ENCODE measurements at regions not wholly inside any gene's neighbourhood (a gene's known extent, or its start where the extent isn't known, plus 50 kb on each side); places are given as distances from the start of the nearest gene placed in this dataset.

DNA sequence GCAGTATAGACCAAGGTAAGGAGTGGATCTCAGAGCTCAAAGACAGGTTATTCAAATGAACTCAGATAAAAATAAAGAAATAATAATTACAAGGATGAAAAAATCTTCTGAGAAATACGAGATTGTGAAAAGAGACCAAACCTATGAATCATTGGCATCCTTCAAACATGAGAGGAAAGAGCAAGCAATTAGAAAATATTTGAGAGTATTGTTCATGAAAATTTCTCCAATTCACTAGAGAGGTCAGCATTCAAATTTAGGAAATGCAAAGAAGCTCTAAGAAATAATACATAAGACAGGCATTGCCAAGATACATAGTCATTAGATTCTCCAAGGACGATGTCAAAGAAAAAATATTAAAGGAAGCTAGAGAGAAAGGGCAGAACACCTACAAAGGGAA is 93.5 kb upstream of the GALNTL6 start:
- TF ChIP-seq, protein P1, sequence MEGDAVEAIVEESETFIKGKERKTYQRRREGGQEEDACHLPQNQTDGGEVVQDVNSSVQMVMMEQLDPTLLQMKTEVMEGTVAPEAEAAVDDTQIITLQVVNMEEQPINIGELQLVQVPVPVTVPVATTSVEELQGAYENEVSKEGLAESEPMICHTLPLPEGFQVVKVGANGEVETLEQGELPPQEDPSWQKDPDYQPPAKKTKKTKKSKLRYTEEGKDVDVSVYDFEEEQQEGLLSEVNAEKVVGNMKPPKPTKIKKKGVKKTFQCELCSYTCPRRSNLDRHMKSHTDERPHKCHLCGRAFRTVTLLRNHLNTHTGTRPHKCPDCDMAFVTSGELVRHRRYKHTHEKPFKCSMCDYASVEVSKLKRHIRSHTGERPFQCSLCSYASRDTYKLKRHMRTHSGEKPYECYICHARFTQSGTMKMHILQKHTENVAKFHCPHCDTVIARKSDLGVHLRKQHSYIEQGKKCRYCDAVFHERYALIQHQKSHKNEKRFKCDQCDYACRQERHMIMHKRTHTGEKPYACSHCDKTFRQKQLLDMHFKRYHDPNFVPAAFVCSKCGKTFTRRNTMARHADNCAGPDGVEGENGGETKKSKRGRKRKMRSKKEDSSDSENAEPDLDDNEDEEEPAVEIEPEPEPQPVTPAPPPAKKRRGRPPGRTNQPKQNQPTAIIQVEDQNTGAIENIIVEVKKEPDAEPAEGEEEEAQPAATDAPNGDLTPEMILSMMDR (conservative IDR thresholded peaks at IDR 0.05): no peak
- Mint-ChIP-seq H3K4me1 (no peaks in the 10 kb centered on the region), H3K27ac (ENCODE audit: unreplicated experiment) (no peak overlapping the region), H3K27me3 (ENCODE audit: low read depth) (no peaks in the 10 kb centered on the region), H3K36me3 (ENCODE audit: low read depth) (no peaks in the 10 kb centered on the region), H3K9me3 (peaks cover 5% of the 10 kb centered on the region), H3K4me3 (no peak overlapping the region)
- DNase-seq (ENCODE audit: low read depth, low spot score): no peak

DNA sequence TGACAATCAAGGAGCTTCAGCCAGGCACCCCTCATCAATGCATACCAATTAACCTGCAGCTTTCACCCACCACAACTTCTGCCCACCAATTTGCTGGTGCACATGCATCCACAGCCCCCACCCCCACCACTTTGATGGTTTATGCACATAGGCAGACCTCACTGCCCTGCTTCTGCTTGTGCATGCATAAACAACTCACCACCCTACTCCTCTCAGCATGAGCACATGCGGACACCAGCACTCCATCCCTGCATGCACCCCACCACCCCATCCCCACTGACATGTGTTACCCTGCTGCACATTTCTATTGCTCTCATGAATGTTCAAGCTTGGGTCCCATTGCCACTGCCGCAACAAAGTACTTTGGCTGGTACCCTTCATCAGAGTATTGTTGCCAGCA is 94.5 kb upstream of the GALNTL6 start:
- no peaks in the 10 kb centered on the region for H3K4me1 Mint-ChIP-seq
- no peaks in the 10 kb centered on the region for H3K36me3 Mint-ChIP-seq (ENCODE audit: low read depth)
- H3K27me3 Mint-ChIP-seq (ENCODE audit: low read depth): no peaks in the 10 kb centered on the region
- DNase-seq (ENCODE audit: low read depth, low spot score): no peak
- H3K27ac Mint-ChIP-seq (ENCODE audit: unreplicated experiment): peak overlapping the region; percentile 6
- H3K9me3 Mint-ChIP-seq: peaks cover 3% of the 10 kb centered on the region
- TF ChIP-seq, protein P1 (conservative IDR thresholded peaks at IDR 0.05): no peak
- H3K4me3 Mint-ChIP-seq: no peak overlapping the region

DNA sequence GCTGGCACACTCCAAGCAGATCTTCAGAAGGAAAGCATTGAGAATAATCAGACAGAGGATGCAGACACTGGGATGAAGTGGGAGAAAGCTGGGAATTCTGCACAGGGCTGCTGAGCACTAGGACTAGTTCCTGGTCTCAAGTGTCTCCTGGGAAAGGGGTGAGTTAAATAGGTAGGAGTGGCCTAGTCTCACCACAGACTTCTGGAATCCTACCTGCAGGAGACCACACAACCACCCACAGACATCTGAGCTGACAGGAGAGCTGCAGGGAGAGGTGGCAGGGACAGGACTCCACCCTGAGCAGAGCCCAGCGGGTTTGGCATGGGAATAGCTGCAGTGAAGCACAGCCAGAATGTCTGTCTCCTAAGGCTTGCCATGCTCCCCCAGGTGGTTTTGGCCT is 95.1 kb upstream of the GALNTL6 start:
- H3K9me3 Mint-ChIP-seq: no peaks in the 10 kb centered on the region
- no peaks in the 10 kb centered on the region for H3K4me1 Mint-ChIP-seq
- no peaks in the 10 kb centered on the region for H3K27me3 Mint-ChIP-seq (ENCODE audit: low read depth)
- H3K4me3 Mint-ChIP-seq: no peak overlapping the region
- H3K27ac Mint-ChIP-seq (ENCODE audit: unreplicated experiment): peak overlapping the region; percentile 6
- H3K36me3 Mint-ChIP-seq (ENCODE audit: low read depth): no peaks in the 10 kb centered on the region
- no peak for DNase-seq (ENCODE audit: low read depth, low spot score)
- TF ChIP-seq, protein P1 (conservative IDR thresholded peaks at IDR 0.05): no peak

DNA sequence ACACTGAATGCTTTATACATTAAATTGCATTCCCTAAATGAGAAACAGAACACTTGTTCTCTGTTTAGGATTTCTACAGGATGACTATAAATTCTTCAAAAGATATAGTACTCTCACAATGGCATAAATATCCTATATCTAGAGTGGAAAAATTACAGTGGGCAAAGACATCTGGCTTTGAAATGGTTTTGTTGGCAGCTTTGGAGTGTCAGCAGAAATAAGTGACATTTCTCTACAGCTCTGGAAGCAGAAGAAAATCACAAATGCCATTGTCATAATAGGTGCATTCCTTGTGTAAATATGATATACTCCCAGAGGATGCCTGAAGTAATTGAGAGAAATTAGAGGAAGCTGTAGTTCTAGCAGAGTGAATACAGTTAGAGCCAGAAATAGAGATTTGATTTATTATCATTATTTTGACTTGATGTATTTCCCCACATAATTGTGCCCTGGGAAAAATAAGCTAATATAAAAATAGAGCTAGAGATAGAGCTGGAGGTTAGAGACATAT is 95.9 kb upstream of the GALNTL6 start:
- no peaks in the 10 kb centered on the region for H3K27me3 Mint-ChIP-seq (ENCODE audit: low read depth)
- no peaks in the 10 kb centered on the region for H3K9me3 Mint-ChIP-seq
- no peaks in the 10 kb centered on the region for H3K36me3 Mint-ChIP-seq (ENCODE audit: low read depth)
- no peak overlapping the region for H3K4me3 Mint-ChIP-seq
- DNase-seq (ENCODE audit: low read depth, low spot score): no peak
- no peak overlapping the region for H3K27ac Mint-ChIP-seq (ENCODE audit: unreplicated experiment)
- TF ChIP-seq, protein P1 (conservative IDR thresholded peaks at IDR 0.05): no peak
- H3K4me1 Mint-ChIP-seq: no peaks in the 10 kb centered on the region

DNA sequence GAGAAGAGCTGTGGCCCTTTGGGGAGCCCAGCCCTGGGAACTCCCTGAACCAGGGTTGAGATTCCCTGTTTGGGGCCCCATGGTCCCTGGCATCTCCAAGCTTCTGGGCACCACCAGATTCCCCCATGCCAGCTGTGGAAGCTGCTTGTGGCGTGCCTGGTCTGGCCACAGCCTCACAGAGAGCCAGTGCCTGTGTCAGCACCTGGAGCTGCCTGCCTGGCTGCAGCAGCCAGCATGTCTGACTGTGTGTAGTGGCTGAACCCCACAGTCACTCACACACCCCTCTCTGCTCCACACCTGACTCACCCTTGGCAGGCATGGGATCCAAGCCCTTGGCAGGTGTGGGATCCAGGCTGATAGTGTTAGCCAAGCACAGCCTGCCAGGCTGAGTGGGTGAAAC is 97.2 kb upstream of the GALNTL6 start:
- Mint-ChIP-seq H3K27me3 (ENCODE audit: low read depth) (no peaks in the 10 kb centered on the region), H3K9me3 (no peaks in the 10 kb centered on the region)

More for the DNA sequence above, 97.2 kb upstream of the GALNTL6 start:
- no peak for DNase-seq (ENCODE audit: low read depth, low spot score)
- H3K4me1 Mint-ChIP-seq: peaks cover under 1% of the 10 kb centered on the region
- no peaks in the 10 kb centered on the region for H3K36me3 Mint-ChIP-seq (ENCODE audit: low read depth)
- TF ChIP-seq, protein P1 (conservative IDR thresholded peaks at IDR 0.05): no peak
- no peak overlapping the region for H3K27ac Mint-ChIP-seq (ENCODE audit: unreplicated experiment)
- no peak overlapping the region for H3K4me3 Mint-ChIP-seq
